PC-9 (cell line): ENCODE measurements at regions not wholly inside any gene's neighbourhood (a gene's known extent, or its start where the extent isn't known, plus 50 kb on each side); places are given as distances from the start of the nearest gene placed in this dataset.

Experiments
- CTCF ChIP-seq: fragments of 200-600 bp; sonication (generic); conservative IDR thresholded peaks from 2 replicates; pipeline ENCODE4 v1.6.1; 2017; ENCODE audit warnings: mixed run types, antibody characterized with exemption, mild to moderate bottlenecking, moderate library complexity
- EZH2 ChIP-seq: fragments of 200-600 bp; sonication (generic); IDR thresholded peaks from 2 replicates; pipeline ENCODE4 v1.8.0; 2017; ENCODE audit warnings: antibody characterized with exemption, low read depth

GRCh38 chr5:163607256-163607655 is 101.8 kb downstream of the MAT2B start:
- TF ChIP-seq CTCF (no peak), EZH2 (no peak)
